NCI-H345 treated with DMSO at 0.1 percent for 48 hours (cell line): ENCODE measurements at regions not wholly inside any gene's neighbourhood (a gene's known extent, or its start where the extent isn't known, plus 50 kb on each side); places are given as distances from the start of the nearest gene placed in this dataset.
"Not testable (repeated sequence)": the region's sequence is repeated elsewhere in the genome, so short reads cannot be mapped to it uniquely, and the experiment has no call there.

Experiments
- DNase-seq: peaks from one replicate; lab custom pipeline; 2025; ENCODE audit not compliant: unreplicated experiment; lab: John Stamatoyannopoulos, UW

DNA sequence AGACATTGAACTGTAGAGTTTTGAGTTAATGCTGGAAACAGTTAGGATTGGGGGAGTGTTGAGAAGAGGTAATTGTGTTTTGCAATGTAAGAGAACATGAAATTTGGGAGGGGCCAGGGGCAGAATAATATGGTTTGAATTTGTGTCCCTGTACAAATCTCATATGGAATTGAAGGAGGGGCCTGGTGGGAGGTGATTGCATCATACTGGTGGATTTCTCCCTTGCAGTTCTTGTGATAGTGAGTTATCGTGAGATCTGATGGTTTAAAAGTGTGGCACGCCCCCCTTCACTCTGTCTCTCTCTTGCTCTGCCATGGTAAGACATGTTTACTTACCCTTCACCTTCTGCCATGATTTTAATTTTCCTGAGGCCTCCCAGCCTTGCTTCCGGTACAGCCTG lies 876.0 kb upstream of the FBXO33 start:
- DNase-seq, result no peak

DNA sequence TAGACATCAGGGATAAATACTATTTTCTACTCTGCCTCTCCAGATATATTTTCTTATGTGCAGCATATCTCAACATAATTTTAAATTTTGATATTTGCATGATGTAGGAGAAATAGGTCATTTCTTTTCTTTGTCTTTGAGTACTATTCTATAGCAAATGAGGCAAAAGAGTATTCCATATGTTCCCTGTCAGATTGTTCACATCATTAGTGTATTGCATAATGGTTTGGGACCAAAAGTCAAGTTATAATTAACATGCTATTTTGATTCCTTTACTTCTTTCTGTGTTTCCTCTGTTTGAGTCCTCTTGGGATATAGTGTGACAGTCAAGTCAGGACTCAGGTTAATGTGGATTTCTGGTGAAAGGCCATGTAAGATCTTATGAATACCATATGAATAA lies 864.6 kb upstream of the FBXO33 start:
- DNase-seq, result no peak

DNA sequence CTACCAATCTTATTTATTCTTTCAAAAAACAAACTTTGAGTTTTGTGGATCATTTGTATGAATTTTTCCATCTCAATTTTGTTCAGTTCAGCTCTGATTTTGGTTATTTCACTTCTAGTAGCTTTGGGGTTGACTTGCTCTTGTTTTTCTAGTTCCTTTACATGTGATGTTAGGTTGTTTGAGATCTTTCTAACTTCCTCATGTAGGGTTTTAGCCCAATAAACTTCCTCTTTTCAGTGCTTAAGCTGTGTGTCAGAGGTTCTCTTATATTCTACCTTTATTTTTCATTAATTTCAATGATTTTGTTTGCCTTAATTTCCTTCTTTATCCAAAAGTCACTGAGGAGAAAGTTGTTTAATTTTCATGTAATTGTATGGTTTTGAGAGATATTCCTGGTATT lies 860.4 kb upstream of the FBXO33 start:
- DNase-seq, result no peak

DNA sequence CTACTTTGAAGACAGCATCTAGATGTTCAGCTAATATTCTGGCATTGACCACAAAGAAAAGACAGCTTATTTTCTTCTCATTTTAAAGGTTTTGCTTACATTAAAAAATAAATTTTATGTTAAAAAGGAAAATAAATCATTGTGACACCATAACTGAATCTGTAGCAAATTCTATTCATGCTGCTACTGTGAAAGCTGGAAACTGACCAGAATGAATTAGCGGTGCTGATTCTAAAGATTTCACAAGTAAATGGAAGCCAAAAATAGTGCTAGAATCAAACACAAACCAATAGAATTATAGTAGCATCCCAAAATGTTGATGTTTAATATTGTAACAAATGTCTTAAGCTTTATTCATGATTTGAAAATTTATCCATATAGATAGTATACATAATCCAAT lies 850.0 kb upstream of the FBXO33 start:
- DNase-seq, result no peak

DNA sequence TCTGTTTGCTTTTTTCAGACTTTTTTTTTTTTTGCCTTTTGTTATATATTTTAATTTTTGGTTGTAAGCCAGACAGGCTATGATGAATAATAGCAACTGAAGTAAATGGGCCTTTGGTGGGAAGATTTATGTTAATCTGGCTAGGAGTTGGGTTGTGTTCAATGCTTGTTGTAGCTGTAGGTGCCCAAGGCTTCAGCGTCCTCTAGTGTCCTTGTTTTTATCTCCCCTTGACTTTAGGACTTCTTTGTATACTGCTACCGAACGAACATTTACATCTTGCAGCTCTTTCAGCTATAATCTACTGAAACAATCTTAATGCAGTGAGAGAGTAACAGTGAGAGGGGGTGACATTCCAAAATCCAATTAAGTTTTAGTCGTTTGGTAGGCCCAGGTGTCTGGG lies 848.4 kb upstream of the FBXO33 start:
- no peak for DNase-seq

DNA sequence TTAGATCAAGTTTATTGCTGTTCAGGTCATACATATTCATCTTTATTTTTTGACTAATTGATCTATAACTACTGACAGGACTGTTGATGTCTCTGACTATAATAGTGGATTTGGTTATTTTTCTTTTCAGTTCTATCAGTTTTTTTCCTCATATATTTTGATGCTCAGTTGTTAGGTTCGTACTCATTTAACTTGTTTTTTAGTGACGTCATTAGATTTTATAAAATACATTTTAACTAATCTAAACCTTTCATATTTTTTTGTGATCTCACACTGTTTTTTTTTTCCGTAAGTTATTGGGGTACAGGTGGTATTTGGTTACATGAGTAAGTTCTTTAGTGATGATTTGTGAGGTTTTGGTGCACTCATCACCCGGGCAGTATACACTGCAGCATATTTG lies 841.2 kb upstream of the FBXO33 start:
- DNase-seq, result no peak

DNA sequence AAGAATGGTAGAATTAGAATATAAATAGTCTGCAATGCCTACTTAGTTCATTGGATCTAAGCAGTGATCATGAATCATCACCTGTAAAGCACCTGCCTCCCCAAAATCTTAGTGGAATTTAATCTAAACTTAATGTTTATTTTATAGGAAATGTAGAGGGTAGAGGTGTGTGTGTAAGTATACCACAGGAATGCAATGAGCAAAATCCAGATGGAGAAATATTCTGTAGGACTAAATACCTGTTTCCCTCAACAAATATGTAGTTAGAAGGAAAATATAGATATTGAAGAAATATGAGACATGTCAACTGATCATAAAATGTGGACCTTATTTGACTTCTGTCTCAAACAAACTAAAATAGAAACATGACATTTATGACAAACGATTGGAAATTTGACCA lies 839.2 kb upstream of the FBXO33 start:
- DNase-seq, result no peak

DNA sequence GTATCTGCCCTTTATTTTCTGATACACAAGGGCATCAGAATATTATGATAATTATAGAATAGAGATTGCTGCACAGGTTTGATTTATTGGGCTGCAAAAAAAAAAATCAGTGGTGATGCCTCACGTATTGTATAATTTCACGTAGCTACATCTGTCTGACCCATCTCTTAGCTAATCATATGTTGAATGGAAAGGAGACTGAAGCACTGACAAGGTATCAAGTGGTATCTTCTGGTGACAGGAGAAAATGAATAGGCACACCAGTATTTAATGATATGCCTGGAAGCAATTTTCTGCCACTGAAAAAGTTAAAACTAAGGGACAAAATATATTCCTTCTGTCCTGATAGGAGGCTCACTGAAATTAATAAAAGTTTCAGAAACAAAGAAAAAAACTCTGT lies 837.2 kb upstream of the FBXO33 start:
- DNase-seq, result no peak

DNA sequence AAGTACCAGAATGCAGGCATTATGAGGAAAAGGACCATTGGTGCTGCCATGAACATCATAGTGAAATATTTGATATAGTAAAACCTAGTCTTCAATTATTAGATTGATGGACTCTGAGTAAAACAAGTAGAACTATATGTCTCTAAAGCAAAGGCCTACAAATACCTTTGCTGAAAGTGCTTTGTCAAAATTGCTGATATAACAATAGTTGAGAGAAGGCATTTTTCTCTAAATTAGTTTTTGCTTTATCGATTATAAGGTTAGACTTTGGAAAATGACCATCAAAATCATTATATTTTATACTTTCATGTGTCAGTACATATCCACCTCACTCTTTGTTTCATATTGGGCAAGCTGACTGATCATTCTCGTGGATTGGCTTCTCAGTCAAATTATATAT lies 836.0 kb upstream of the FBXO33 start:
- DNase-seq, result no peak

DNA sequence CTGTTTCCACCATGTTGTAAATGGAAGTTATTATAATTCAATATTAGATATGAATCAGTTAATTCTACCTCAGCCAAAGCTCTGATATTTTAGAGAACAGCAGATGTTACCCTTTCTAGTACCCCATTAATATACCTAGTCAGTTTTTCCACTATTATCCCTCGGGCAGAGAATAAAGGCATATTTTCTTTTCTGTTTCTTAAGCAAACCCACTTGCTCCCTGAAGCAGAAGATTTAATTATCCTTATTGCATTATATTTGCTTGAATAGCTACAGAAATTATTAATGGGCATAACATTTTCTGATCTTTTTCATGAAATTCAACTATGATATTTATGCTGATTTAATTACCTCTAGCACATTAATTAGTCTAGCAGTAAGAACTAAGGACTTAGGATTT lies 832.9 kb upstream of the FBXO33 start:
- no peak for DNase-seq

DNA sequence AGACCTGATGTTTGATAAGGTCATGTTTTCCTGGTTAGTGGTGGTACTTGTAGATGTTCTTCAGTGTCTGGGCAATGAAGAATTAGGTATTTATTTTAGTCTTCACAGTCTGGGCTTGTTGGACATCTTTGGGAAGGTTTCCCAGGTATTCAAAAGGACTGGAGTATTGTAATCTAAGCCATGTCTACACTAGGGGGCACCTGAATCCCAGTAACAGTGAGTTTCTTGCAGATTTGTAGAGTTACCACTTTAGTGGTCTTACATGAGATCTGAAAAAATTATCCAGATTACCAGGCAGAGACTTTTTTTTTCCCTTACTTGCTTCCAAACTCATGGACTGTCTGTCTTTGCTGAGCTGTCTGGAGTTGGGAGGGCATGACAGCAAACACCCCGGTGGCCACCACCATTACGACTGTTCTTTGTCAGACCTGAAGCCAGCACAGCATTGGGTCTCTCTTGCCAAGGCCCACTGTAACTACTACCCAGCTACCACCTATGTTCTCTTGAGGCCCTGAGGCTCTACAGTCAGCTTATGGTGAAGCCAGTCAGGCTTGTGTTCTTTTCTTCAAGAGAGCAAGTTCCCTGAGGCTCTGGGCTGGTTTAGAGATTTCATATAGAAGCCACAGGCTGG lies 820.7 kb upstream of the FBXO33 start:
- no peak for DNase-seq

DNA sequence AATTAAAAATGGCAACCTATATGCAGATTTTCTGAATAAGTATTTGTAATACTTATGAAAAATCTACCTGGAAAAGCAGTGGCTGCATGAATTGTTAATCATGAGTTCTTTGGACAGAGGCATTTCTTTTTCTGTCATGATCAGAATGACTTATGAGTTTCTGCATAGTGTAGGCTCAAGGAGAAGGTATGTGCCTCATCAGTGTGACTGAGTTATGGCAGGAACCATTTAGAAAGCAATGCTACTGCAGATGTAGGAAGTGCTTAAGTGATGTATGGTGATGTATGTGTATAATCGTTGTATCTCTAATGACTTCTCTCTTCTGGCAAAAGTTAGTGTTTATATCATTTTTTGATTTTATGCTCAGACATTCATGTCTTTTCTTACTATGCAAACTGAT lies 816.4 kb upstream of the FBXO33 start:
- DNase-seq, result no peak

DNA sequence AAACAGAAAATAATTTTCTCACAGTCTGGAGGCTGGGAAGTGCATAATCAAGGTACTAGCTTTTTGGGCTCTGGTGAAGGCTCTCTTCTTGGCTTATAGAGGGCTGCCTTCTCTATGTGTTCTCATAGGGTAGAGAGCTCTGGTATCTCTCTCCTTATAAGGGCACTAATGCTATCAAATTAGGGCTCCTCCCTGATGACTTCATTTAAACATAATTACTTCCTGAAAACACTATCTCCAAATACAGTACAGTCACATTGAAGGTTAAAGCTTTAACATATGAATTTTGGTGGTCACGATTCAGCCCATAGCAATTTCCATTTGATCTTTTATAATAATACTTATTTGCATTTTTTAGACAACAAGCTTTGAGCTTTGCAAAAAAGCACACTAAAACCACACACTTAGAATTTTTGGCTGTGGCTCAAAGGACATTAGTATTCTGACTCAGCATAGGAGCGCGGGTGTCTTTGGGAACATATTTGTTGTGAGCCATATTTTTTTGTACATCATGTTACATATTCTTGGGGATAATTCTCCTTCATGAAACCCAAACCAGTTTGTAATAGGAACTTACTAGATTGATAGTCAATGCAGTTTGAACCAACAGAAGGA lies 808.1 kb upstream of the FBXO33 start:
- no peak for DNase-seq

DNA sequence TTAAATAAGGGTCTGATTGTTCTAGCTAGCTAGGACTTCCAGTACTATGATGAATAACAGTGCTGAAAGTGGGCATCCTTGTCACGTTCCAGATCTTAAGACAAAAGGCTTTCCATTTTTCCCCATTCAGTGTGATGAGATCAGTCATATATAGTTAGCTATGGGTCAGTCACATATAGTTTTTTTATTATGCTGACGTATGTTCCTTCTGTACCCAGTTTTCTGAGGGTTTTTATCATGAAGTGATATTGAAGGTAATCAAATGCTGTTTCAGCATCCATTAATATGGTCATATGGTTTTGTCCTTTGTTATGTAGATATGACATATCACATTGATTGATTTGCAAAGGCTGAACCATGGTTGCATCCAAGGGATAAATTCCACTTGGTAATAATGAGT lies 800.1 kb upstream of the FBXO33 start:
- DNase-seq, result no peak

DNA sequence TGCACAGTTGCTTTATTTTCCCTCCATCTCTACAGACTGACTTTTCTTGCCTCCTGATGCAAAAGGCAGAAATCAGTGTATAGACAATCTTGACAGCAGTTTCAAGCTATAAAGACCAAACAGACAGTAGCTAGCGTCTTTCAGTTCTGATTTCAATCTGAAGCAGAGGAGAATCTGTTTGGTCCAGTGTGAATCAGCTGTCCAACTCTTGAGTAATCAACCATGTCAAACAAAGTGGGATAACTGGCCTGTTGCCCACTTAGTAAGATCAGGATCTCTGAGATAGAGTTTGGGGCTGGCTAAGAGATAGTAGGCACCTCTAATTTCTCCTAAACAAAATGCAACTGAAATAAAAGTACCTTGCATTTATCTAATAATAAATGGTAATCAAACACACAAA lies 797.4 kb upstream of the FBXO33 start:
- no peak for DNase-seq

DNA sequence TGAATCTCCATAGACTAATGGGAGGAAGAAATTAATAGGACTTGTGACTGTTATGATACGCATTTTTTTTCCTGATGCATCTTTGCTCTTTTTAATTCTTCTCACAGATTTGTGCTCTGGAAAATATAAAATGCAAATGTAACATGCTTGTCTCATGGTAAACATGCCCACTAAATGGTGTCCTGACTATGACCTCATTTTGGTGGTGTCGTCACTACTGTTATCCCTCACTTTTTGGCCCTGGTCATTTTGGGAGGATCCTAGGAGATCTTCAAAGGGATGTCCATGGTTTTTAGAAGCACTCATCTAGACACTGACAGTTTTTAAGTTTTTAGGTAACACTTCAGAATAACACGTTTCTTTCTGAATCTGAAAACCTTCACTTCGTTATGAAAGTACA lies 790.8 kb upstream of the FBXO33 start:
- no peak for DNase-seq

DNA sequence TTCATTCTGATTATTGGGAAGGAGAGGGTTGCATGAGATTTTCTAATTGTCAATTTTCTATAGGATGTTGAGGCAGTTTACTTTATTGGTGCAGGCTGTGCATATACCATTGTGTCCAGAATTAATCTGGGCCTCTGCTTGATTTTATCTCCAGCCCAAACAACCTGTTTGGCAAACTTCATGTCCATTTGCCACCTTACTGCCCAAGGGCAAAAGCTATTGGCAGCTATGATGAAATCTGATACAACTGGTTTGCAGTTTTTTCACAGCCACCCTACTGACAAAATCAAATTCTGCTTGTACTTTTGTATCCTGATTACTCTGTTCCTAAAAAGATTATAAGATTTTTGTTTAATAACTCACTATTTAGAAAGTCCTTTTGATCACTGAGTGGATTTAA lies 789.2 kb upstream of the FBXO33 start:
- DNase-seq, result no peak

DNA sequence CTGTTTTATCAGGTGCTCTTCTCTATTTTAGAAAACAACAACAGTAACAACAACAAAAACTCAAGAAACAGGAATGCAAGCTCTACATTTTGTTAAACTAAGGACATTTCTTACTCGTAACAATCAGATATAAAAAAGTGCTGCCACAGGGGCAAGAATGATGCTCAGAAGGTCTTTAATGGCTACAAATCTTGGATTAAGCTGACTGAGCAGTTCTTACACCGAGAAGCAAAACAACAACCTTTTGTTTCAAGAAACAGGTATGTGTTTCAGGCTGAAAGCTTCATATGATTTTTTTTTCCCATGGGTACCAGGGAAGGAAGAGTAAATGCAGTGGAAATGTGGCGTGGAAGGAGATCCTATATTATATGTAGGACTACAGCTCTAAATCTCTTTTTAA lies 786.8 kb upstream of the FBXO33 start:
- no peak for DNase-seq

DNA sequence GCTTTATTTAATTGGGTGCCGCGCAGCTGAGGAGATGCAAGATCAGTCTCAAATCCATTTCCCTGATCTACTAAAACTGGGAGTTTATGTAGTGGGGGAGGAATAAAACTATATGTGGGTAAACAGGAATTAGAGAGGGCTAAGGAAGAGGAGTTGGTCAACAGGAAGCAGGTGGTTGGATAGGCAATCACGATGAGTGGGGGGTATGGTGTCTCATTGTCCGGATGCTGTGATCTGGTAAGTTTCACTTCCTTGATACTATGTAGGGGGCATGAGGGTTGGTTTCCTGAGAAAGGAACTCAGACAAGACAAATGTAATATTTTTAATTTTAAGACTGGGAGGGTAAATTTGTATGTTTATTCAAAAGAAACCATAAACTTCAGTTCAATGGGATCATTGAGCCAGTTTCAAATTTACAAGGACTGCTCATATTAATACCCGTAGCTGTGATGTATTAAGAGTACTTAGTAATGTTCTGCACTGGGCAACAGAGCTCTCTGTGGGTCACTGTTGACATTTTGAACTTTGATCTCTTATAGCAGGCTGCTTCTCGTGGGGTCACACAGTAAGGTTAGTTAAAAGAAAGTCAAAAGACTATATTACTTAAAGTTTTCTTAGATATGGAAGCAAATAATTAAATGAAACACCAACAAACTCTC lies 786.2 kb upstream of the FBXO33 start:
- DNase-seq, result no peak

DNA sequence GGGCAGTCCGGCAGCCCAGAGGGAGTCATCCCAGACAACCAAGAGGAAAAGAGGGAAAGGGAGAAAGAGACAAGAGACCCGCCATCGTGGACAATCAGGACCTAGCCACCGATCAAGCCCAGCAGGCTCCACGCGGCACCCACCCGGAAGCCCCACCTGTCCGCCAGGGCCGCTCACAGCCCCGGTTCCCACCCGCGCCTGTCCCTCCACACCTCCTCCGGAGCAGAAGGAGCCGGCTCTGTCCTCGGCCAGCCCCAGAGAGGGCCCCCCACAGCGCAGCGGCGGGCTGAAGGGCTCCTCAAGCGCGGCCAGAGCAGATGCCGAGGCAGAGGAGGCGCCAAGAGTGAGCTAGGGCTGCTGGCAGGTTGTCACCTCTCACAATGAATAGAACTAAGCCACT lies 784.7 kb upstream of the FBXO33 start:
- DNase-seq, result no peak

DNA sequence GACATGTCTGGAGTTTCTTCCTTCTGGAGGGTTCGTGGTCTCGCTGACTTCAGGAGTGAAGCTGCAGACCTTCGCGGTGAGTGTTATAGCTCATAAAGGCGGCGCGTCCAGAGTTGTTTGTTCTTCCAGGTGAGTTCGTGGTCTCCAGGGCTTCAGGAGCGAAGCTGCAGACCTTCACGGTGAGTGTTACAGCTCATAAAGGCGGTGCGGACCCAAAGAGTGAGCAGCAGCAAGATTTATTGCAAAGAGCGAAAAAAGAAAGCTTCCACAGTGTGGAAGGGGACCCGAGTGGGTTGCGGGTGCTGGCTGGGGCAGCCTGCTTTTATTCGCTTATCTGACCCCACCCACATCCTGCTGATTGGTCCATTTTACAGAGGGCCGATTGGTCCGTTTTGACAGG lies 784.2 kb upstream of the FBXO33 start:
- not testable (repeated sequence) for DNase-seq

DNA sequence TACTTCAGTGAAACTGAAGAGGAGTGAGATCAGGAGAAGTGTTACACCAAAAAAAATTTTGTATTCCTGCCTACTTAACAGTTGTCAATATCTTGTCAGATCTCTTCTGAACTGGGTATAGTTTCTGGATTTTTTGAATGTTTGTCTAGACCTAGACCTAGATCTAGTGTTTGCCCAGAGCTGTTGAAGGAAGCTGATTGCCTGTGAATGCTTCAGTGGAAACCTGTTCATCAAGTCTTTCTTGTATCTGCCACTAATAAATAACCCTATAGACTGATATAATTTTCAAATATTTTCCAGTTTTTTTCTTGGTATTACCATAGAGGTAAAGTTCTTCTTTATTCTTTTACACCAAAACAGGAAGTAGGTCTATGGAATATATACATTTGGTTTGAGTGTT lies 781.5 kb upstream of the FBXO33 start:
- DNase-seq, result no peak
